22Rv1 (cell line): ENCODE measurements at regions not wholly inside any gene's neighbourhood (a gene's known extent, or its start where the extent isn't known, plus 50 kb on each side); places are given as distances from the start of the nearest gene placed in this dataset.

Experiments used
- H3K27ac ChIP-seq: fragments of 450-650 bp; 2 replicates; pipeline ENCODE4 v1.5.1; 2017
- ZFX ChIP-seq: fragments of 450-650 bp; IDR thresholded peaks from 2 replicates; pipeline ENCODE4 v1.6.1; 2017; ENCODE audit warnings: antibody characterized with exemption, borderline replicate concordance
- TF ChIP-seq, protein P1 (sequence below): fragments of 450-650 bp; IDR thresholded peaks from 2 replicates; pipeline ENCODE4 v1.5.1; 2017; ENCODE audit warnings: mild to moderate bottlenecking

DNA sequence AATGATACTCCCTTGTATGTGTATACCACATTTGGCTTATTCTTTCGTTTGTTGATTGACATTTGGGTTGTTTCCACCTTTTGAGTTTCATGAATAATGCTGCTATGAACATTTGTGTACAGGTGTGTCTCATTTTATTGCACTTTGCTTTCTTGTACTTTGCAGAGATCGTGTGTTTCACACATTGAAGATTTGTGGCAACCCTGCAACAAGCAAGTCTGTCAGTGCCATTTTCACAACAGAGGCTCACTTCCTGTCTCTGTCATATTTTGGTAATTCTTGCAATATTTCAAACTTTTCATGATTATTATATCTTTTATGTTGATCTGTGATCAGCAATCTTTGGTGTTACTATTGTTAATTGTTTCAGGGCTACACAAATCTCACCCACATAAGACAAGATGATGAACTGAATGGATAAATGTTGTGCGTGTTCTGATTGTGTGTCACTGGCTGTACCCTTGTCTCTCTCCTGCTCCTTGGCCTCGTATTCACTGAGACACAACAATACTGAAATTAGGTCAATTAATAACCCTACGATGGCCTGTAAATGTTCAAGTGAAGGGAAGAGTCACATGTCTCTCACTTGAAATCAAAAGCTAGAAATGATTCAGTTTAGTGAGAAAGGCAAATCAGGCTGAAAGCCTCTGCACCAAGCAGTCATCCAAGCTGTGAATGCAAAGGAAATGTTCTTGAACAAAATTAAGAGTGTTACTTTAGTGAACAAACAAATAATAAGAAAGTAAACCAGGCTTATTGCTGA is 133.6 kb upstream of the JCAD start:
- no peak overlapping the region for H3K27ac ChIP-seq
- TF ChIP-seq, protein P1, sequence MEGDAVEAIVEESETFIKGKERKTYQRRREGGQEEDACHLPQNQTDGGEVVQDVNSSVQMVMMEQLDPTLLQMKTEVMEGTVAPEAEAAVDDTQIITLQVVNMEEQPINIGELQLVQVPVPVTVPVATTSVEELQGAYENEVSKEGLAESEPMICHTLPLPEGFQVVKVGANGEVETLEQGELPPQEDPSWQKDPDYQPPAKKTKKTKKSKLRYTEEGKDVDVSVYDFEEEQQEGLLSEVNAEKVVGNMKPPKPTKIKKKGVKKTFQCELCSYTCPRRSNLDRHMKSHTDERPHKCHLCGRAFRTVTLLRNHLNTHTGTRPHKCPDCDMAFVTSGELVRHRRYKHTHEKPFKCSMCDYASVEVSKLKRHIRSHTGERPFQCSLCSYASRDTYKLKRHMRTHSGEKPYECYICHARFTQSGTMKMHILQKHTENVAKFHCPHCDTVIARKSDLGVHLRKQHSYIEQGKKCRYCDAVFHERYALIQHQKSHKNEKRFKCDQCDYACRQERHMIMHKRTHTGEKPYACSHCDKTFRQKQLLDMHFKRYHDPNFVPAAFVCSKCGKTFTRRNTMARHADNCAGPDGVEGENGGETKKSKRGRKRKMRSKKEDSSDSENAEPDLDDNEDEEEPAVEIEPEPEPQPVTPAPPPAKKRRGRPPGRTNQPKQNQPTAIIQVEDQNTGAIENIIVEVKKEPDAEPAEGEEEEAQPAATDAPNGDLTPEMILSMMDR, result no peak
- no peak for TF ChIP-seq ZFX

DNA sequence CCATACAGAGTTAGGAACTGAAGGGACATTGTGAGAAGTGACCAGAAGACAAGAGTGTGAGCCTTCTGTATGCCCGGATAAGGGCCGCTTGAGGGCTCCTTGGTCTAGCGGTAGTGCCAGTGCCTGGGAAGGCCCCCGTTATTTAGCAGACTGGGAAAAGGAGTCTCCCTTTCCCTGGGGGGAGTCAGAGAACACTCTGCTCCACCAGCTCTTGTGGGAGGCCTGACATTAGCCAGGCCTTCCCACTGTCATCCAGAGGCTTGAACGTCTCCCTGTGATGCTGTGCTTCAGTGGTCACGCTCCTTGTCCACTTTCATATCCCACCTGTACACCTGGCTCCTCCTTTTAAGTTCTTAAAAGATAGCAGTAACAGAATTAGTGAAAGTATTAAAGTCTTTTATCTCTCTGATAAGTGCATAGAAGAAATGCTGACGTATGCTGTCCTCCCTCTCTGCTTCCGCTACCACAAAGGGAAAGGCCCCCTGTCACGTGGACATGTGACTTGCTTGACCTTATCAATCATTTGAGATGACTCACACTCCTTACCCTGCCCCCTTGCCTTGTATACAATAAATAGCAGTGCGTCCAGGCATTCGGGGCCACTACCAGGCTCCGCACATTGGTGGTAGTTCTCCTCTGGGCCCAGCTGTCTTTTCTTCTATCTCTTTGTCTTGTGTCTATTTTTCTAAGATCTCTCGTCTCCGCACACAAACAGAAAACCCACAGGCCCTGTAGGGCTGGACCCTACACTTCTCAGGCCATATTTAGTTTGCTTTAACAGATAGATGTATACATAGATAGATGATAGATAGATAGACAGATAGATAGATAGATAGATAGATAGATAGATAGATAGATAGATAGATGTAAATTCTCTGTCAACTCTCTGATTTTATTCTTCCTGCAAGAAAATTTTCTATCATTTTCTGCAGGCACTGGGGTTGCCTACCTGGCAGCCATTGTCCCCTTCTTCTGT is 131.5 kb upstream of the JCAD start:
- H3K27ac ChIP-seq, result no peak overlapping the region
- TF ChIP-seq, protein P1, result no peak
- no peak for TF ChIP-seq ZFX

DNA sequence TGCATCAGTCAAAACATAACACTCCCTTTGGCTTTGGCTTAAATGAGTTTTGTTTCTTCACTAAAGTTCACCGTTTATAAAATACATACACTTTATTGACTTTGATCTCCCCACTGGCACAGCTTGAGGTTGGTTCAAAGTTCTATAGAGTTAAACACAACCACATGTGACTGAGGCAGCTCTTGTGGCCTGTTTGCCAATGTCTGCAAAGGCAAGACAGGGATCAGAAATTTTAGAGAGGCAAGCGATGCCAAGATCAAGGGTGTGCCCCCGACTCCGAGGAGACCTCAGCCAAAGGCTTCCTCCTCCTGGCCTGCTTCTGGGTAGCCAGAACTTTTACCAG is 129.8 kb upstream of the JCAD start:
- TF ChIP-seq, protein P1, result no peak
- TF ChIP-seq ZFX, result no peak
- H3K27ac ChIP-seq, result peak overlapping the region; percentile 52

DNA sequence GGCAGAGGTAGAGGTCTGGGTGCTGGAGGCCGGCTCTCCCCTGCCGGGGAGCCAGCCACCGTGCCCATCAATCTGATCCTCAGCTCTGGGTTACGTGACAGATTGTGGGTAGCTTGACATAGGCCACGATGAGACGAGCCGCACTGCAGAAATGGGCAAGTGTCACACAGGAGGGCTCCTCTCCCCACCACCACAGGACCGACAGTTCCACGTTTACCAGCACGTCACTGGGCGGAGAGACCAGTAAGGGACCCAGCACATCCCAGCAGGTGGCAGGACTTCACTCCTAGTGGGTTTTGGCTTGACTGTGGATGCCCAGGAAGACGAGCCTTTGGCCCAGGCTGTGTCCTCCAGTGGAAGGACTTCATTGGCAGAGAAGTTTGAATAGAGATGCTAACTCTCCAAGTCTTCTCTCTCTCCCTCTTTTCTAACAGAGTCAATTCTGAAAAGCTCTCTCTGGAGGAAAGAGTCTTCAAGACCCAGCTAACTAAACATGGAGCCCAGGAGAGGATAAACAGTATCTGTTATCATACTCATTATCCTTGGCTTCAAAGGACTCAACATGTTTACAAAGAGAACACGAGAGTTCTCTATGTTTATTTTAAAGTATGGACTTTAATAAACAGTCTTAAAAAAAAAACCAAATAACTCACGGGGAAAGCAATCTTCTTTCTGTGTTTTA is 129.3 kb upstream of the JCAD start:
- H3K27ac ChIP-seq, result peak overlapping the region; percentile 52
- TF ChIP-seq ZFX, result no peak
- TF ChIP-seq, protein P1, result peak; percentile 14; the same call in 1 of the 2 replicates

DNA sequence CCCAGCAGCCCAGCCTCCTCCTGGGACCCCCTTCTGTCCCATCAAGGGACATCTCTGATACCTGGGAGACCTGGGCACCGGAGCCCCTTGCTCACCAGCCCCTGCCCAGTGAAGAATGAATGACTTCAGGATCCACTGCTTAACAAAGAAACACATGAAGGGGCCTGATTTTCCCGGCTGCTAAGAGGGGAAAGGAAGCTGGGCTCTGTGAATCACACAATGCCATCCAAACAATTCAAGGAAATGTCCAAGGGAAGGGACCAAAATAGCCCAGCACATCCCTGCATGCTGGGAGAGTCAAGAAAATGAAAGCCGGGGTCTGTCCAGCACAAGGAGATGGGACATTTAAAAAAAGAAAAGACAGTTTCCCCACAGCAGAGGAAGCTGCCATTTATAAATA is 128.7 kb upstream of the JCAD start:
- peak overlapping the region; percentile 52; the same call in 1 of the 2 replicates for H3K27ac ChIP-seq
- no peak for TF ChIP-seq ZFX
- TF ChIP-seq, protein P1, result no peak

DNA sequence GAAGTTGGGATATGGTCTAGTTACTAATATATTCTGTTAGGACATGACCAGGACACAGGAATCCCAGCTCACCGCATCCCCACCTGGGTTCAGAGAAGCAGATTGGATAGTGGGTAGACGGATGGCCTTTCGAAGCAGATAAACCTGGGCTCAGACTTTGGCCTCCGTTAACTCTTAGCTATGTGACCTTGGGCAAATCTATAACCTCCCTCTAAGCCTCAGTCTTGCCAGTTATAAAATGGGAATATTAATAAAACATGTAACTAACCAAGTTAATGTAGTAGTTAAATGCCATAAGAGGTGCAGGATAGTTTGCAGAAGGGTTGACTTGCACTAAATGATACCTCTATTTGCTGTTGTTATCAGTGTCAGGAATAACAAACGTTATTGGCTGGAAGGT is 127.6 kb upstream of the JCAD start:
- TF ChIP-seq, protein P1, result no peak
- no peak for TF ChIP-seq ZFX
- no peak overlapping the region for H3K27ac ChIP-seq
